GM21786 (cell line): ENCODE measurements at regions not wholly inside any gene's neighbourhood (a gene's known extent, or its start where the extent isn't known, plus 50 kb on each side); places are given as distances from the start of the nearest gene placed in this dataset.

Source experiments
- ATAC-seq: cut with Tn5 transposase; IDR thresholded peaks from one replicate; pipeline ENCODE4 v1.9.1; 2021; ENCODE audit not compliant: unreplicated experiment

GRCh38 chr13:44089452-44089851 lies 209.7 kb downstream of the LACC1 start:
- no peak for ATAC-seq

DNA sequence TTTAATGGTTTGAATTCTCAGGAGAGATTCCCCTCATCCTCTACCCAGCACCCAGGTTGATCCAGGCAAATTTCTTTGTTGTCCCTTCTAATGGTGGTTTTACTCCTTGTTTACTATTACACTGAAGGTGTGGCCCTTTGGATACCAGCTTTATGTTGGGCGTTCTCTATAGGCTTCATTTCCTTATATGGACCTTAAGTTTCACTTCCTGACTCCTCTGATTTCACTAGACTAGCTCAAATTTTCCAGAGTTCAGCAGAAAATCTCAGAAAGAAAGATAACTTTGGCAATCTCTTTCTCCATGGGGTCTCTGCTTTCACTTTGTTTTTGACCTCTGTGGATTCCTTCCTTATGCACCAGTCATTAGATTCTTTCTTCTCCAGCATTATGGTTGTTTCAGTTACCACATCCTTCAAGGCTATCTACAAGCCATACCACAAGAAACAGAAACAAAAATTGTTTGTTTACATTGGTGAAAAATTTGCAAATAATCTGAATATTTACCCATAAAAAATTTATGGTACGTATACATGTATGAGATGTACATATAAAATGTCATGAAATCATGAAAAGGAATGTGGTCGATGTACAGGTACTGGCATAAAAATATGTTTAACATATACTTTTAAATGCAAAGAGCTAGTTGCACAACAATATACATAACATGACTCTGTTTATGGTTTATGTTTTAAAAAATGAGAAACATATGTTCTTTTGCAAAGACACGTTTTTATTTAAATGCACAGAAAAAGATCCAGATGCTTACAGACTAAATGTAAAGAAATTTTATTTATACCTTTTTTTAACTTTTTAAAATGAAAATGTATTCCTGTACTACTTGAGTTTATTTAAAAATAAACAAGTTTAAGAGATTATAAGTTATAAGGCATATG lies 212.6 kb downstream of the LACC1 start:
- ATAC-seq: no peak

DNA sequence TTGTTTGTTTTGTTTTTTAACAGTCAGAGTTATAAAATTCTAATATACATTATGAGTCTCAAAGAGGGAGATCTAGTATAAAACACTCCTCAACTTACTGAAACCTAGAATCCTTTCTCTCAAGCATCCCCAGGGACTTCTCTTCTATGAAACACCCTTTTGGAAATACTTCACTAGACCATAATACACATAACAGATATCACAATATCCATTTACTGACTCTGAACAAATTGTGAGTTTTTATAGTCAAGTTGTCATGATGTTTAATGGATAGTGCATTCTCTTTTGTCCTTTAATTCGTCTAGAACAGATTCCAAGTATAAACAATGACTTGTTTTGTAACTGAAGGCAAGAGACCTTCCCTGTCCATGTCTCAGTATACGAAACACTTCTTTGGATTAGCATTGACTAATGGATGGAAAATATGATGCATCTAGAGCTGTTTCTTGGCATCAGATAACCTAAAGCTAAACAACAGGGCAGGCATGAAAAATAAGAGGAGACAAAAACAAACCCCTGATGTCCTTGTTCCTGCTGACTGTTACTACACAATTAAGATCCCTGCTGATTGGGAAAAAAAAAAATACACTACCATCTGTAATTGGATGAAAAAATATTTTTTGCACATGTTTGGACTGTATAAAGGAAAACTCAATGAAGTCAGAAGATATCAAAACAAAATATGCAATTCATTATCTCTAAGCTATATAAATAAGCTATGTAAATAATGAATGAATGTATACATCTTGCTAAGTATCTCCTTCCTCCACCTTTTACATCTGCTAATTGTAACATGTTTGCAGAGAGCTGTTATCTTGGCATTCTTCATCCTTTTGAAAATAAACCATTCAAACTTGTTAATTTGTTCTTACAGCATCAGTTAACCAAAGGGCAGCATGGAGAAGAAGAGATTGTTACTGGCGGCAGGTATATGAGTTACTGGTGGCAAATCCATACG lies 214.2 kb downstream of the LACC1 start:
- ATAC-seq: no peak

DNA sequence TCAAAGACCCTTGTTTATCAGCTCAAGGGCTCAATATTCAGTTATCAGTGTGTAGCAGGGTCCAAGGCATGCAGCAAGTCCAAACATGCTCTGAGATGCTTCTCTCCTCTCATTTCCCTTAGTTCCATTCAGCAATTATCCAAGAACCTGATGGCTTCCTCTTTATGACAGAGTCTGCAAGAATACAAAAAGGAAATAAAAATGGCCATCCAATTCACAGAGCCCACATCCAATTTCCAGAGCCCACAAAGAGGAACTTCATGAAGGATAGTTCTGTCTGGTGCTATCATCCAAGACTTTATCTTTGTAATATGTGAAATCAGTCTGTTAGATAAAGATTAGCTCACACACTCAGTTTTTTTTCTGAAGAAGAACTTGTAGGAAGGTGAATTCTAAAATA lies 217.2 kb downstream of the LACC1 start:
- ATAC-seq: no peak

GRCh38 chr13:44098559-44098958 lies 218.9 kb downstream of the LACC1 start:
- no peak for ATAC-seq

DNA sequence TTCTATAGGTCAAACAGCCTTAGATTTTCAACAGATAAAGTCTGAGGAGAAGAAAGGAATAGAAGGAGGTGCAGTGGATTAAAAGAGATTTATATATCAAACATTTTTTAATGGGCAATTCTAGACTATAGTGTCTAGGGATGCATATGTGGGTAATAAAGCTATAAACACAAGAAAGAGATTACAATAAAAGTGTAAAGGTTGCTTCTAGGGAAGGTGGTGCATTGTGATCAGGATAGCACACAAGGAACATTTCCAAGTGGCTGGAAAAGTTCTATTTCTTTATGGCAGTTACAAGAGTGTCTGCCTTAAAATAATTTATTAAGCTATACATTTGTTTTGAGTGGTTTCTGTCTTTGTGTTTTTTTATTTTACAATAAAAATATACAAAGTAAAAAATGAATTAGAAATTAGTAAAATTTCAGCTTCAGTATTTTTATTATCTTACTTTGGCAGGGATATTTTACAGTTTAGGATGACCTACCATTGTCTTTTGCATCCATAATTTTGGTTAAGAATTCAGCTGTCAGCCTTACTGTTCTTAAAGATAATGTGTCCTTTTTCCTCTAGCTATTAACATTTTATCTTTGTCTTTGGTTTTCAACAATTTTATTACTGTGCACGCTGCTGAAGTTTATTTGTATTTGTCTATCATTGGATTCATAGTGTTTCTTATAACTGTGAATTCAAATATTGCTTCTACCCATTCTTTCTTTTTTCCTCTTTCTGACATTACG lies 221.8 kb downstream of the LACC1 start:
- no peak for ATAC-seq

DNA sequence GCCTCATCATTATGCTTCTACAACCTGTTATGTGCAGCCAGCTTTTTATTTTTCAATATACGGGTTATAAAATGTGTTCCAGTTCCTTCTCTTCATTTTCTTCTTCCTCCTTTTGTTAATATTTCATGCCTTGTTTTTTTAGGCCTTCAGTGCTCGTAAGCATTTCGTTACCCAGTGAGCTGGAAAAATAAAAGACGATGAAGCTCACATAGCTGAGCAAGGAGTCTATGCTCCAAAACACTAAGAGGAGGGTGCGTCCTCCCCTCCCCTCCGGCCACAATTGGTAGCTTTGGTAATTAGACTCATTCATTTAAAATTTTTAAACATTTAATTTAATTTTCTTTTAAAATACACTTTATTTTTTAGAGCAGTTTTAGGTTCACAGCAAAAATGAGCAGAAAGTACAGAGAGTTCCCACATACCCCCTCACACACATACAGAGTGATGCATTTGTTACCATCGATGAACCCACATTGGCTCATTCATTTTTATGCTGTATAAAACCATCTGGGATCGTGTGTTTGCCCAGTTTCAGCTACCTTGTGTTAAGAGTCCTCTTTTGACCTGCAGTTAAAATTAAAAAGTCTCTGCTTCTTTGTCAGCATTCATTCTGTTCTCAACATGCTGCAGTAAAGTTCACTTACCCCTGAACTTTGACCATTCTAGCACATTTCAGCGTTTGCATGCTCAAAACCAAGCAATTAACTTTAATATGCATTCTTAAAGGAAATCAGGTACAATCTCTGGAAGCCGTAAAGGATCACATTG lies 223.9 kb downstream of the LACC1 start:
- ATAC-seq: no peak

DNA sequence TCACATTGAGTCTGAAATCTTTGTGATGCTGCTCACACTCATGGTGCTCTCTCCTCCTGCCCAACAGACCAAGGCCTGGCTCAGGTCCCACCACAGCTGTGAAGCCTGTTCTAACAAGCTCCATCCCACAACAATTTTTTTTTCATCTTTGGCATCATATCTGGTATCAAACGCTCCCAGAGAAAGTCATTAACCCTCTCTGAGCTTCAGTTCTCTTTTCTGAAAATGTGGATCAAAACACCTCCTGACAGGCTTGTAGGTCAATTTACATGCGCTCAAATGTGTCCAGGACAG lies 224.4 kb downstream of the LACC1 start:
- no peak for ATAC-seq

- ATAC-seq: no peak
Observed at GRCh38 chr13:44104969-44105368, 225.3 kb downstream of the LACC1 start.

- no peak for ATAC-seq
Observed at GRCh38 chr13:44106266-44107152, 226.8 kb downstream of the LACC1 start.

DNA sequence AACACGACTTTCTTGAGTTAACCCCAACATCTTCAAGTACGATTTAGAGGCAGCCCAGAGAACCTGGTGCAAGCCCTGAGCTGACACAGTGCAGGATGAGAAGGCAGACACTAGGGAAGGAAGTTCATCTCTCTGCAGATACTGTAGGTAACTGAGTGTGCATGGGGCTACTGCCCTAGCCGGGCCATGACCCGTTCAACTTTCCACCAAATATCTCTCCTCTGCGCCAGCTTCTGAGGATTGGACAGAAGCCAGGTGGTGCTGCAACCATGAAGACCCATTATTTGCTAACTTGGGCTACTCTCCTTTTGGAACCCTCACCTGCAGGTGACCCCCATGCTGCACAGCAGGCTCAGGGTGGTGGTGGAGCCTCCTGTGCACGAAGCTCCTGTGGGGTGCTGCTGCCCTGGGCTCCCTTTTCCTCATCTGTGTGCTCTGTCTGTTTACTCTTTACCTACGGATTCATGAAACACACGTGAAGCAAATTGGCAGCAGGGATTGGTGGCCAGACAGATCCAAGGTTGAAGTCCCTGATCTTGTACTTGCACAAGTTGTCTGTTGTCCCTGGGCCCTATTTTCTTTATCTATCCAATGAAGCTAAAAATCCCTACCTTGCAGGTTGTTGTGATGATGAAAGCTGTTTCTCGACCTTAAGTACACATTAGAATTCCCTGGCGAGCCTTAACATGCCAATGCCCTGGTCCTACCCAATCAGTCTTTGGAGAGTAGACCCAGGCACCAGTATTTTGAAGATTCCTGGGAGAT lies 227.8 kb downstream of the LACC1 start:
- ATAC-seq: no peak

DNA sequence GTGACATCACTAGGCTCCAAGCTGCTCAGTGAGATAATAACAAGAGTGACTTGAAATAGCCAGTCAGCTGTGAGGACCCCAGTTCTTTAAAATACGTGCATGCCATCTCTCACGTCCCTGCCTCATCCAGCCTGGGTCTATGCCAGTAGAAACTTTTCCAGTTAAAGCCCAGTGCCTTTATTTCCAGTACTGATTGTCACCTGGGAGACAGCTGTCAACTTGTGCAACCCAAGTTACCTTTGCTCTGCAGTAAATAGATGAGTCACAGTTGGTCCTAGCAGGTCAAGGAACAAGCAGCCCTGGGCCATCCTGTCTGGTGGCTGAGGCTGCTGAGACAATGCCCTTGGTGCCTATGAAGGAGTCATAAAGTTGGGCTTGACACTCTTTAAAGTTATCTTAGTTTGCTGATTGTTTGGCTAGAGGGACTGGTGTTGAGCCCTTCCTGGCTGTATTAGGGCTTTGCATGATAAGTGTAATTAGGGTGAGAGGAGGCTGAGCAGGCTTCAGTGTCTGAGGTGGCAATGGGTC lies 228.7 kb downstream of the LACC1 start:
- no peak for ATAC-seq

- no peak for ATAC-seq
Observed at GRCh38 chr13:44110091-44110621, 230.5 kb downstream of the LACC1 start.

GRCh38 chr13:44111701-44112100 lies 232.0 kb downstream of the LACC1 start:
- no peak for ATAC-seq

DNA sequence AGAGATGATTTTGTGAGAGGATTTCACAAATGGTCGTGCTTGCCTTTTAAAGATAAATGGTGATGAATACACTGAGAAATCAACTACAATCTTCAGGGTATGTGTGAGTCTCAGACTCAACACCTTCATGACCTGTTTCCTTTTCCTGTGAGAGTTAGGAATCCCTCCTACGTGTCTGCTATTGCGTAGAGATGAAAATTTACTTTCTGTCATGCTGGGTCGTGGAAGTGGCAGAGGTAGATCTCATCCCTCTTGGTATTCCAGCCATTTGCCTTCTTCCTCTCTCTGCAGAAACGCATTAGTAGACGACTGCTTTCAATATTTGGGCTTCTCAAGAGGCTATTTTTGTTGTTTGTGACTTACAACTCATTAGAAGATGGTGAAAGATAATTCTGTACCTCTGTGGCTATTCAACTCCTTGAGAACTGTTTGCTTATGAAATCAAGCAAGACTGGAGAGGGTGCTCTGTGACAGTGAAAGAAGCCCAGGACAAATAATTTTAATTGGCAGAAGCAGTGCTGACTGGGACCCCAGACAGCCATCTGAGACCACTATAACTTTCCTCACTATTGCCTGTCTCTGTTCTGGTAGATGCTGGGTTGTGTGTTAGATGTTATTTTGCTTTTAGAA lies 233.1 kb downstream of the LACC1 start:
- ATAC-seq: no peak

DNA sequence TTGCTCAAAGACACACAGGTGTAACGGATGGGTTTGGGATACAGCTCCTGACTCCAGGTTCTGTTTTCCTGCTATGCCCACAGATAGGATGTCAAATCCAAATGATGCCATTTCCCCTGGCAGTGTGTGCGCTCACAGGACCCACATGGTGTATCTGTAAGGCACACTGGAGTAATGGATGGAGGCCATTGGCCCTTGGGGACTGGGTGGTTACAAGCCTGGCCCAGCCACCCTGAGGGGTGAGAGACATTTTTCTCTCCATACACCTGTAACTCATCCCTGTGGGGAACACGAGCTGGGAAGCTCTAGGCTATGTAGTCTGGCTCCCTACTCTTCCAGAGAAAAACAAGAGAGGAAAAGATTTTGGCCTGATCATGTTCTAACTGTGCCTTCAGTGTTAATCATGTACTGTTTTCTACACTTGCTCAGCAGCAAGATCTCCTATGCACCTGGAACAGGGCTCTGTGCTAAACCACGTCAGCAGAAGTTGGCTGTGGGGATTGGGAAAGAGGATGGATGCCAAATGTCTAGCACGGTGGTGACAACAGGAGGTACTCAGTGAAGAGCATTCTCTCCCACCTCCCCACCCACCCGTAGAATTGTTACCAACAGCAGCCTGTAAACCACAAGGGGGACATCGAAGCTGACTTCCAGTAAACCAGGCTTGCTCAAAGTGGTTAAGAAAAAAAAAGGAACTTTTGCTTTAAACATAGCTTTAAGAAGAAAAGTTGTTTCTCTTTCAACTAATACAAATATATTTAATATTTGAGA lies 237.0 kb downstream of the LACC1 start:
- no peak for ATAC-seq

GRCh38 chr13:44117351-44117750 lies 237.6 kb downstream of the LACC1 start:
- no peak for ATAC-seq
